Large intestine (tissue), 3 donors: ENCODE measurements at regions not wholly inside any gene's neighbourhood (a gene's known extent, or its start where the extent isn't known, plus 50 kb on each side); places are given as distances from the start of the nearest gene placed in this dataset.
"Not testable (repeated sequence)": the region's sequence is repeated elsewhere in the genome, so short reads cannot be mapped to it uniquely, and the experiment has no call there.

Source experiments
- DNase-seq, 2 donors: peaks; one replicate each; pipeline versions ENCODE4 v3.0.0 to v3.0.0-alpha.2; 2013
- H3K27ac ChIP-seq: one replicate; pipeline ENCODE4 v1.5.1; 2013; ENCODE audit warnings: low read length
- H3K27me3 ChIP-seq: 2 replicates; pipeline ENCODE4 v1.6.1; 2013; ENCODE audit warnings: low read length; ENCODE audit not compliant: control insufficient read depth, insufficient read depth
- H3K36me3 ChIP-seq: 2 replicates; pipeline ENCODE4 v1.6.1; 2013; ENCODE audit warnings: low read length; ENCODE audit not compliant: control insufficient read depth, insufficient read depth
- H3K4me1 ChIP-seq: one replicate; pipeline ENCODE4 v1.6.1; 2013; ENCODE audit warnings: low read length; ENCODE audit not compliant: control insufficient read depth, insufficient read depth
- H3K4me3 ChIP-seq: one replicate; pipeline ENCODE4 v1.5.1; 2013; ENCODE audit warnings: low read length
- H3K9me3 ChIP-seq: one replicate; pipeline ENCODE4 v1.6.1; 2013; ENCODE audit warnings: mild to moderate bottlenecking, low read depth, low read length, moderate library complexity; ENCODE audit not compliant: control insufficient read depth
- WGBS: methylation state at CpG from one replicate; pipeline ENCODE4 v1.1.5; 2013; ENCODE audit warnings: low lambda C conversion rate; ENCODE audit not compliant: insufficient coverage; 5-methylcytosine and 5-hydroxymethylcytosine counted together

DNA sequence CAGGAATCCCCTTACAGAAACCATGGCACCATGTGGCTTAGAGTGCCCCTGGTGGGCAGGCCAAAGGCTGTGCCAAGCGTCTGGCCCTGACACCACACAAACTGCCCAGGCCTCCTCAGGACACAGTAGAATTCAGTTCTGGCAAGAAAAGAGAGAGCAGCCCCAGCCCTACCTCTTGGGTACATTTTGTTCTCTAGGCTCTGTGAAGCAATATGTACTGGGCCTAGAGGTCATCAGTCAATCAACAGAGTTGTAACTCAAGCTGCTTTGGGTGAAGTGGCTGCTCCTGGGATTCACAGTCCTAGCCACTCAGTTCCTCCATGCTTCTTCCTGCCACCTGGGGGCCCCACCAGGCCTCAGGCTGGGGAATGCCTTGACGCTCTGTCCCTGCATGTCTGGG lies 158.1 kb upstream of the MAMLD1 start:
- H3K4me1 ChIP-seq: no peaks in the 10 kb centered on the region
- no peaks in the 10 kb centered on the region for H3K27me3 ChIP-seq
- no peaks in the 10 kb centered on the region for H3K36me3 ChIP-seq
- WGBS: no CpG with 5 or more reads among the region's 2 CpGs
- no peaks in the 10 kb centered on the region for H3K9me3 ChIP-seq
- H3K27ac ChIP-seq: no peak overlapping the region
- no peak overlapping the region for H3K4me3 ChIP-seq
- DNase-seq: no peak

GRCh38 chrX:150207733-150208132 lies 155.4 kb upstream of the MAMLD1 start:
- no CpG with 5 or more reads among the region's 1 CpG for WGBS
- Histone ChIP-seq H3K36me3 (no peaks in the 10 kb centered on the region), H3K4me3 (no peak overlapping the region), H3K27me3 (no peaks in the 10 kb centered on the region), H3K9me3 (no peaks in the 10 kb centered on the region), H3K4me1 (no peaks in the 10 kb centered on the region), H3K27ac (no peak overlapping the region)
- no peak for DNase-seq

DNA sequence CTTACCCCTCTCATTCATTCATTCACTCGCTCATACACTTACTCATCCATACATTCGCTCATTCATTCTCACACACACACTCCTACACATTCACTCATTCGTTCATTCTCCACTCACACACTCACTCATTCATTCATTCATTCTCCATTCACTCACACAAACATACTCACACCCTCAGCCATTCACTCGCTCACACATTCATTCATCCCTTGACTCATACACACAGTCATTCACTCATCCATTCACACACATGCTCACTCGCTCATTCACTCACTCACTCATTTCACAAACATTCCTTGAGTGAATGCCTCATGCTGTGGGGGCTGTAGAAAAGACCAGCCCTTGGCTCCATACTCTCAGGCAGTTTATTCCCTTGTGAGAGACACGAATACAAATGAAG lies 151.1 kb upstream of the MAMLD1 start:
- Histone ChIP-seq H3K27ac (no peak overlapping the region), H3K4me3 (no peak overlapping the region), H3K4me1 (no peaks in the 10 kb centered on the region), H3K9me3 (no peaks in the 10 kb centered on the region), H3K27me3 (no peaks in the 10 kb centered on the region), H3K36me3 (no peaks in the 10 kb centered on the region)
- WGBS: 100% methylated on average over 1 of the region's 6 CpGs
- DNase-seq: no peak

- peaks cover 4% of the 10 kb centered on the region for H3K4me1 ChIP-seq
- H3K27me3 ChIP-seq: no peaks in the 10 kb centered on the region
- WGBS: no CpG with 5 or more reads among the region's 6 CpGs
- H3K4me3 ChIP-seq: no peak overlapping the region
- H3K9me3 ChIP-seq: no peaks in the 10 kb centered on the region
- DNase-seq: peak in 1 of 2 donors; percentile 25
- H3K36me3 ChIP-seq: no peaks in the 10 kb centered on the region
- H3K27ac ChIP-seq: no peak overlapping the region
These were observed 150.2 kb upstream of the MAMLD1 start for GRCh38 chrX:150212672-150213480.

- Histone ChIP-seq H3K36me3 (no peaks in the 10 kb centered on the region), H3K9me3 (no peaks in the 10 kb centered on the region), H3K27ac (no peak overlapping the region), H3K4me3 (no peak overlapping the region), H3K4me1 (peaks cover 8% of the 10 kb centered on the region), H3K27me3 (no peaks in the 10 kb centered on the region)
- DNase-seq: no peak
- no CpG with 5 or more reads among the region's 3 CpGs for WGBS
These were observed 149.6 kb upstream of the MAMLD1 start for GRCh38 chrX:150213481-150214030.

DNA sequence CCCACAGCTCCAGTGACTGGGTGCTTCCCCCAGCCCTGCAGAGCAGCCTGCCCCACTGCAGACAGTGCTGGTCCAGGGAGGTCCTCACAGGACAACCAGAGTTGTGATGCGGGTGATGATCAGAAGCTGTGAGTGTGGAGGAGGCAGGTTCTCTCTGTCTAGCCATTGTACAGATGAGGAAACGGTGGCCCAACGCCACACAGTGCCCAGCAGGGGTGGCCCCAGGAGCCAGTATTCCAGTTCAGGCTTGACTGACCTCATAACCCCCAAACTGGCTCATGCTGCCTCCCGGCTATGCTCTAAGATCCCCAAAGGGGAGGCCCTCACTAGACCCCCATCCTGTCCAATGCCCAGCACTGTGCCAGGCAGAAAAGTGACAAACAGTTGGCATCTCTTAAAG lies 147.1 kb upstream of the MAMLD1 start:
- not testable (repeated sequence) for H3K27ac ChIP-seq, H3K36me3 ChIP-seq, H3K9me3 ChIP-seq, H3K27me3 ChIP-seq, DNase-seq, H3K4me3 ChIP-seq, H3K4me1 ChIP-seq
- no CpG with 5 or more reads among the region's 4 CpGs for WGBS

GRCh38 chrX:150216716-150217115 lies 146.4 kb upstream of the MAMLD1 start:
- peaks cover 10% of the 10 kb centered on the region for H3K4me1 ChIP-seq
- H3K9me3 ChIP-seq: no peaks in the 10 kb centered on the region
- no peaks in the 10 kb centered on the region for H3K36me3 ChIP-seq
- no peaks in the 10 kb centered on the region for H3K27me3 ChIP-seq
- DNase-seq: no peak
- H3K4me3 ChIP-seq: no peak overlapping the region
- WGBS: no CpG with 5 or more reads among the region's 6 CpGs
- no peak overlapping the region for H3K27ac ChIP-seq

- no peak overlapping the region for H3K27ac ChIP-seq
- peak; percentile 26 to 68 for DNase-seq
- H3K36me3 ChIP-seq: no peaks in the 10 kb centered on the region
- H3K9me3 ChIP-seq: no peaks in the 10 kb centered on the region
- no peak overlapping the region for H3K4me3 ChIP-seq
- no CpG with 5 or more reads among the region's 5 CpGs for WGBS
- peaks cover 10% of the 10 kb centered on the region for H3K4me1 ChIP-seq
- no peaks in the 10 kb centered on the region for H3K27me3 ChIP-seq
These were observed 145.5 kb upstream of the MAMLD1 start for GRCh38 chrX:150217609-150218008.

DNA sequence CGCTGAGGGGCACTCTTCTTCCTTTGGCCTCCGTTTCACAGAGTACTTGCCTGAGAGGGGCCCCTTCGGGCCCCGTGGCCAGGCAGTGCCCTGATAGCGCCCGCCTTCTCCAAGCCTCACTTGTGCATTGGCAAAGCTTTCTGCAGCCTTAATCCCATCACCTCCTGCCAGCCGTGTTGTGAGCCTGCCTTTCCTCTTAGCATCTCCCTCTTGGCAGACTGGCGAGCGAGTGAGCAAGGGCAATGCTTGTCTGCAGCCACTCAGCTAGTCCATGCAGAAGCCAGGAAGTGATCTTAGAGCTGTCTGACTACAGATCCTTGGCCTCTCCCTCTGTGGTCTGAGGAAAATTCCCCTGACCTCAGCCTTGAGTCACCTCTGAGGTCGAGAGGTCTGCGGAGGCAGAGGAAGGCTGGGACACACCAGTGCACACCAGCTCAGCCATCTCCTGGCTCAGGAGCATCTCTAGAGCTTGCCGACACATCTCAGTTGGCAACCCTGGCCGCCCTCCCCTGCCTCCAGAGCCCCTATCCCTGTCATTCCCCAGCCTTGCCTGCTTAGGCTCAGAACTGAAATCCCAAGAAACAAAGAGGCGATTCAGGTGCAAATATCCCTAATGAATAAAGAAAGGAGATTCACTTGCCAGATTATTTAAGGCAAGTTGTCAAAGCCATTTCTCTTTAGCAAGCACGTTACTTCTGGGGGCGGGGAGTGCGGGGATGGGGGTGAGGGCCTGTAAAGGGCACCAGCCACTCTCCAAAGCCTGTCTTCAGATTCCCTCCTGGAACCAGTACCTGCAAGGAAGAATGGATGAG lies 143.5 kb upstream of the MAMLD1 start:
- H3K27me3 ChIP-seq: no peaks in the 10 kb centered on the region
- H3K27ac ChIP-seq: no peak overlapping the region
- no peak overlapping the region for H3K4me3 ChIP-seq
- peaks cover 10% of the 10 kb centered on the region for H3K4me1 ChIP-seq
- H3K36me3 ChIP-seq: no peaks in the 10 kb centered on the region
- DNase-seq: no peak
- no peaks in the 10 kb centered on the region for H3K9me3 ChIP-seq
- WGBS: no CpG with 5 or more reads among the region's 17 CpGs

DNA sequence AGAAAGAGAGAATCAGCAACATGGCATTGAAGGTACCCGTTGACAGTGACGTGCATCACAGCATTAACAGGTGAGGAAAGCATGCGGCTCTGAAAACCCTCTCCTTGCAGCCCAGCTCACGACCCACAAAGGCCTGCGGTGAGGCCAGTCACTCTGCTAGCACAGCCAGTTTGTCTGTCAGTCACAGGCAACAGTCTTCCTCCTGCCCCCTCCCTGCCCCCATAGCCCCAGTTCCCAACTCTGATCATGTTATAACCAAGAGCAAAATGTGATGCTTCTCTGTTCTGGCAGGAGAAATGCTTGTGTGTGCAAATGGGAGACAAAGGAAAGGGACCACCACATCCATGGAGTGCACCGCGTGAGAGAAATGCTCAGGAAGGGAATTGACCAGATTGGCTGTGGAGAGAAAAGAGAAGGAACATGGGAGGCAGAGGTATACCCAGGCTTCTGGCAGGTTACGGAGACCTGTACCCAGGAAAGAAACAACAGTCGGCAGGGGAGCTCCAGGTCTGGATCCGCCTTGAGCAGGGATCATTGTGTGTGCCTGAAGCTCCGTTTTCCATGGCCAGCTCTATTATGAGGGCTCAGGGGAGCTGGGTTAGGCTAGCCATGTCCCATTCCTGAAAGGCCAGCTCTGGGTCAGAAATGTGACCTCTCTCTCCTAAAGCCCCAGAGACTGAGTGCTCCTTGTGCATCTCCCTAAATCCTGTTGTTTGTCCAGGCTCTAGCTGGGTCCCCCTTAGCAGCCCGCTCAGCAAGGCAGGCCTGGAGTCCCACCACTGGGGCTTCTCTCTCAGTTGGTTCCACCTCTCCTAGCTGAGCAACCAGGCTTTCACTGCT lies 139.7 kb upstream of the MAMLD1 start:
- no CpG with 5 or more reads among the region's 12 CpGs for WGBS
- no peaks in the 10 kb centered on the region for H3K36me3 ChIP-seq
- H3K27me3 ChIP-seq: no peaks in the 10 kb centered on the region
- H3K4me3 ChIP-seq: no peak overlapping the region
- H3K9me3 ChIP-seq: no peaks in the 10 kb centered on the region
- H3K27ac ChIP-seq: no peak overlapping the region
- H3K4me1 ChIP-seq: peaks cover 2% of the 10 kb centered on the region
- DNase-seq: no peak
